Activated T-helper 9 cell treated with anti-CD3 and anti-CD28 coated beads, Interleukin-2, amount 50 U/mL, for 16 hours (primary cell): ENCODE measurements at regions not wholly inside any gene's neighbourhood (a gene's known extent, or its start where the extent isn't known, plus 50 kb on each side); places are given as distances from the start of the nearest gene placed in this dataset.
"Not testable (repeated sequence)": the region's sequence is repeated elsewhere in the genome, so short reads cannot be mapped to it uniquely, and the experiment has no call there.

Experiments used
- DNase-seq: peaks from one replicate; pipeline ENCODE4 v3.0.0-alpha.2; 2020; ENCODE audit warnings: low read depth

GRCh38 chr1:193438771-193439170, 252.4 kb upstream of the B3GALT2 start:
- DNase-seq, result no peak

DNA sequence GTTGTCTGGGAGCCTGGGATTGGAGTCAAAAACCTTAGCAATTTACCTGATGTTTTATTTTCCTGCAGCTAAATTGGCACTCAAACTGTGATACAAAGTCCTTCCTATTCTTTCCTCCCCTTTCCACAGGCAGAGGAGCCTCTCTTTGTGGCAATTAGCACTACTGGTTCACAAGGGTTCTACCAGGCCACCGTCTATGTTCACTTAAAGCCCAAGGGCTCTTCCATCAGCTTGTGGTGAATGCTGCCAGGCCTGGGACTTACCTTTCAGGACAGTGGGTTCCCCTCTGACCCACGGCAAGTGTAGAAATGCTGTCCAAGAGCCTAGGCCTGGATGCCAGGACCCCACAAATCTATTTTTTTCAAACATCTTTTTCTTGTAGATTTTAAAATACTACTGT, 251.9 kb upstream of the B3GALT2 start:
- no peak for DNase-seq

DNA sequence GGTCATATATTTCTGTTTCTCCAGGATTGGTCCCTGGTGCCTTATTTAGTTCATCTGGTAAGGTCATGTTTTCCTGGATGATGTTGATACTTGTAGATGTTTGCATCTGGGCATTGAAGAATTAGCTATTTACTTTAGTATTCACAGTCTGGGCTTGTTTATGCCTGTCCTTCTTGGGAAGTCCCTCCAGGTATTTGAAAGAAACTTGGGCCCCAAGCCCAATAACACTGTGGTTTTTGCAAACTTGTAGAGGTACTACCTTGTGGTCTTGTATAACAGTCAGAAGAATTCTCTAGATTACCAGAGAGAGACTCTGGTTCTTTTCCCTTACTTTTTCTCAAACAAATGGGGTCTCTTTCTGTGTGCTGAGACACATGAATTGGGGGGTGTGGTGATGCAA, 251.4 kb upstream of the B3GALT2 start:
- DNase-seq, result no peak

DNA sequence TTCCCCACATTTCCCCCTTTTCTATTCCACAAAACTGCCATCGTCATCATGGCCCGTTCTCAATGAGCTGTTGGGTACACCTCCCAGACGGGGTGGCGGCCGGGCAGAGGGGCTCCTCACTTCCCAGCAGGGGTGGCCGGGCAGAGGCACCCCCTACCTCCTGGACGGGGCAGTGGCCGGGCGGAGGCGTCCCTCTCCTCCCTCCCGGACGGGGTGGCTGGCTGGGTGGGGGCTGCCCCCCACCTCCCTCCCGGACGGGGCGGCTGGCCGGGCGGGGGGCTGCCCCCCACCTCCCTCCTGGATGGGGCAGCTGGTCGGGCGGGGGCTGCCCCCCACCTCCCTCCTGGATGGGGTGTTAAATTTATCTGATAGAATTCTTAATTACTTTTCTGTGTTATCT, 250.9 kb upstream of the B3GALT2 start:
- not testable (repeated sequence) for DNase-seq

DNA sequence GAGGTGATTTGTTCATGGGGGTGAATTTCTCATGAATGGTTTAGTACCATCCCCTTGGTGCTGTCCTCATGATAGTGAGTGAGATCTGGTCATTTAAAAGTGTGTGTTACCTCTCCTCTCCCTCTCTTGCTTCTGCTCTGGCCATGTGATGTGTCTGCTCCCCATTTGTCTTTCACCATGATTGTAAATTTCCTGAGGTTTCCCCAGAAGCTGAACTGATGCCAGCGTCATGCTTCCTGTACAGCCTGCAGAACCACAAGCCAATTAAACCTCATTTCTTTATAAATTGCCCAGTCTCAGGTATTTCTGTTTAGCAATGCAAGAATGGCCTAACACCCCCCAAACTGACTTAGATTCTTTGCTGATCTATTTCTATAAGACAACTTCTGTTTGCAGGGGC, 249.4 kb upstream of the B3GALT2 start:
- no peak for DNase-seq

DNA sequence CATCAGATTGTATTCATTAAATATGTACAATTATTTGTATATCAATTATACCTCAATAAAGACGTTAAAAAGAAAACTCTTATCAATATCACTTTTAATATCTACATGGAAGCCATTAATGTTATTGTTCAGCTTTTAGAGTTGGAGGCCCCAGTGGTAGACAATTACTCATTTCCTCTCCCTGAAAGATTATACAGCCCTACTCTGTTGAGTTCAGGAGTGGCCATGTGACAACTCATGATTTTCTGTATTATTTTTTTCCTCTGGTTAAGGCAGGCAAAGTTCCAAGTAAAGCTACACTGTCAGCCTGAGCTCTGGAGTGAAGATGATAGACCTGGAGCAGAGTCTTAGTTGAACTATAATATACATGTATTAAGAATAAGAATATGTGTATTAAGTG, 247.9 kb upstream of the B3GALT2 start:
- DNase-seq, result no peak

- DNase-seq, result no peak
These were observed 247.2 kb upstream of the B3GALT2 start for GRCh38 chr1:193433599-193433998.

- no peak for DNase-seq
These were observed 246.7 kb upstream of the B3GALT2 start for GRCh38 chr1:193432979-193433587.

- DNase-seq, result no peak
These were observed 245.0 kb upstream of the B3GALT2 start for GRCh38 chr1:193431265-193431977.

DNA sequence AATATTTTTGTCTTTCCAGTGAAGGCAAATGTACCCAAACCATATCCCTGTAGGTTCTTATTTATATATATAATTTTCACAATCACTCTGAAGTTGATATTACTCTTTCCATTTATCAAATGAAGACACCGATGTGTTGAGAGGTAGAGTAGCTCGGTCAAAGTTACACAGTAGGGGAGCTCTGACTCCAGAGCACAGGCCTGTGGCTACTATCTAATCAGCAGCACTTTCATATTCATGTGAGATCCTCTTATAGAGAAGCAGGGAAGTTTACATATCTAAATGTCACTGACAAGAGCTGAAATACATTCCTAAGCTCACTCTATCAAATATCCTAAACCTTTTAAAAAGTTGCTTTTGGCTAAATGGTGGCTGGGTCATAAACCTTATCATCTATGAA, 241.1 kb upstream of the B3GALT2 start:
- DNase-seq, result no peak

GRCh38 chr1:193426061-193426460, 239.6 kb upstream of the B3GALT2 start:
- DNase-seq, result no peak

- no peak for DNase-seq
These were observed 235.1 kb upstream of the B3GALT2 start for GRCh38 chr1:193421487-193421886.

DNA sequence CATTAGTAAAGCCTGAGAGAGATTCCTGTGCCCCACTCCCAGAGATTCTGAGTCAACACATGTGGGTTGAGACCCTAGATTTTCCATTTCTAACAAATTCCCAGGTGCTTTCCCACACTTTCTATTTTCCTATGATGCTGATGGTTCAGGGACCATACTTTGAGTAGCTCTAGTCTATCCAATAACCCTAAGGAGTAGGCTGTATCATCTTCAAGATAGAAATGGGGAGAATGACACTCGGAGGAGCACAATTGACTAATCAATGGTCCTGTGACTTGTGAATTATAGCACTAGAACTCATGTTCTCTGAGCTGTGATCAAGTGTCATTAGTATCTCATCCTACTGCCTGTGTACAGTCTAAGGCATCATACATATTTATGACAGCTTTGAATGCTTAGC, 232.9 kb upstream of the B3GALT2 start:
- no peak for DNase-seq

DNA sequence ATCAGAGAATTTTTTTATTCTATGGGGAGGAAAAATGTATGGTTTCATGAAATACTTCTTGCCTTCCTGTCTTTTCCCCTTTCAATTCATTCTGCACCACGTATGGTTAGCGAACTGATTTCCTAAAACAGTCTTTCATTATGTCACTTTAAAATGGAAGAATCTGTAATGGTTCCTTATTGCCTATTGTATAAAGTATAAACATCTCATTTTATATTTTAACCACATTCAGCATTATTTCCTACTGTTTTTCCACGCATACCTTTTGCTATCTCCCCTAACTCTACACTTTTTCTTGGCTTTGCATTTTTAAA, 232.3 kb upstream of the B3GALT2 start:
- no peak for DNase-seq

GRCh38 chr1:193417945-193418744, 231.7 kb upstream of the B3GALT2 start:
- DNase-seq, result no peak

DNA sequence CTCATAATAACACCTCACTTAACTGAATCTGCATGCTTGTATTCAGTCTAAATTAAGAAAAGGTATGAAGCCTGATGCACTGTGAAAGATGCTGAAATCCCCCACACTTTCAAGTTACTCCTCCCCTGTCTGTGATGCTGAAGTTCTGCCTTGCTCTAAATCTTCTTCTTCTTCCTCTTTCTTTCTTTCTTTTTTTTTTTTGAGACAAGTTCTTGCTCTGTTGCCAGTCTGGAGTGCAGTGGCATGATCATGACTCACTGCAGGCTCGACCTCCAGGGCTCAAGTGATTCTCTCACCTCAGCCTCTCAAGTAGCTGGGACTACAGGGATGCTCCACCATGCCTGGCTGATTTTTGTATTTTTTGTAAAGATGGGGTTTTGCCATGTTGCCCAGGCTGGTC, 231.0 kb upstream of the B3GALT2 start:
- DNase-seq, result peak; percentile 14

GRCh38 chr1:193416226-193417024, 230.0 kb upstream of the B3GALT2 start:
- no peak for DNase-seq

DNA sequence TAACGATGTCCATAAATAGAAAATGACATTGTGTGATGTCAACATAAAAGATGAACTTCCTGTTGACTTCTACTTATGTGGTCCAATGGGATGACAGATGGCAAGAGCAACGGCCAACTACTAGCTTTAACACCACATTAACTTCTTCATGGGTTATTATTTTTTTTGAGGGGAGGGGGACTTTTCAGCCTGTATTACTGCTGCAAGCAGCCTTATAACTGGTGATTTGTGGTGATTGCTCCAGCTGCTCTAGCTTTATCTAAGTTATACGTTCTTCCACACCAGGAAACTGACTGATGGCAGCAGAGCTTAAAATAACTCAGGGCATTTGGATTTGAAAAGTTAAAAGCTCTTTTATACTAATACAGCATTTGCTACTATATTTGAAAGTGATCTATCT, 228.8 kb upstream of the B3GALT2 start:
- DNase-seq, result no peak

DNA sequence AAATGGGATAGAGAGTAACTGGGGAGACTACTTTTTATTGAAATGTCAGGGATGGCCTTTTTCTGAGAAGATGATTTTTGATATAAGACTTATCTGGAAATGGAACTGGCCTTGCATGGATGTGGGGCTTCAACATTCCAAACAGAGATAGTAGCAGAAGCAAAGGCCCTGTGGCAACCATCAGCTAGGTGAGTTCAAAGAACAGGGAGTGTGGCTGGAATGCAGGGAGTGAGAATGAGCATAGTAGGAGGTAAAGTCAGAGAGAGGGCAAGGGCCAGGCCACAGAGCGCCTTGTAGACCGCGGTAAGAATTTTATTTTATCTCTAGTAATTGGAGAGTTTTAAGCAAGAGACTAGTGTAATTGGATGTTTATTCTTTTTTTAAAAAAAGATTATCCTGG, 227.0 kb upstream of the B3GALT2 start:
- DNase-seq, result no peak

DNA sequence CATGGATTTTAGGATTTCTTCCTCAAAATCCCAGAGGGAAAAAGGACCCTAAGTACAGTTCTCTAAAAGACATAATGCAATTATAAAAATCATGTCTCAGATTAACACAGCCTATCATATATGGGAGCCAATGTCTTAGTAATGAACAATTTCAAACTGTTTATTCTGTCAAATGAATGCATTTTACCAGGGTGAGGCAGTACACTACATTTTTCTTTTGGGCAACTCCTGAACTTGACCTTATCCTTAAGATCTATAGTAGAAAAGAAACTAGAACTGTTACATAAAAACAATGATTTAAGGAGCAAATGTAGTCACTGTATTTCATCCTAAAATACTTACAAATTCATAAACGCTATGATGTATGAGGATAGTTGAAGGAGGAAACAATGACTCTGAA, 226.3 kb upstream of the B3GALT2 start:
- no peak for DNase-seq

- DNase-seq, result no peak
These were observed 225.3 kb upstream of the B3GALT2 start for GRCh38 chr1:193411714-193412113.

DNA sequence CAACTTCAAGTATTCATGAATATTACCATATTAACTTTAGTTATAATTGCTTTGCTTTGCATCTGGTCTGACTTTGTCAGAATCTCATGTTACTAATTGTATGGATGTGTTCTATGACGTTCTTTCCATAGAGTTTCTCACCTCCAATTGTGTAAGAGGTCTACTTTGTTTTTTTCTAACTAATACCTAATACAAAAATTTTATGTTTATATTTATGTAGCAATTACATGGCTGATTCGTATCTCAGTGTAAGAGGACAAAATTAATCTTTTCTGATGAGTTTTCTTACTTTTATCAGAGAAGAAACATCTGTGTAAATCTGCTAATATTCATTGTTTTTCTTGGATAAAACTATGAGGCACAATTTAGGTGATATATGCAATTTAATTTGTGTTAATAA, 224.8 kb upstream of the B3GALT2 start:
- no peak for DNase-seq
